Fibroblast of lung (primary cell): ENCODE measurements at regions not wholly inside any gene's neighbourhood (a gene's known extent, or its start where the extent isn't known, plus 50 kb on each side); places are given as distances from the start of the nearest gene placed in this dataset.
"Not testable (repeated sequence)": the region's sequence is repeated elsewhere in the genome, so short reads cannot be mapped to it uniquely, and the experiment has no call there.

Experiments
- DNase-seq, 2 donors: peaks; one replicate each; pipeline versions ENCODE4 v3.0.0 to v3.0.0-alpha.2; 2010; ENCODE audit warnings: low read depth in 2 of 2
- H2AFZ ChIP-seq: 2 replicates; pipeline ENCODE4 v1.5.1; 2012; ENCODE audit warnings: low read length, control low read depth, inconsistent platforms
- H3K27ac ChIP-seq: 2 replicates; pipeline ENCODE4 v1.5.1; 2011; ENCODE audit warnings: low read length, control low read depth; ENCODE audit not compliant: insufficient read depth
- H3K27me3 ChIP-seq: 2 replicates; pipeline ENCODE4 v1.5.1; 2011; ENCODE audit warnings: mild to moderate bottlenecking, low read length; ENCODE audit not compliant: control insufficient read depth, insufficient read depth
- H3K36me3 ChIP-seq: 2 replicates; pipeline ENCODE4 v1.5.1; 2011; ENCODE audit warnings: low read length; ENCODE audit not compliant: control insufficient read depth, insufficient read depth
- H3K4me1 ChIP-seq: 2 replicates; pipeline ENCODE4 v1.5.1; 2011; ENCODE audit warnings: low read length; ENCODE audit not compliant: control insufficient read depth, insufficient read depth; ENCODE audit errors: extremely low read depth
- H3K4me2 ChIP-seq: 2 replicates; pipeline ENCODE4 v1.5.1; 2011; ENCODE audit warnings: low read length, control low read depth; ENCODE audit not compliant: insufficient read depth; ENCODE audit errors: extremely low read depth
- H3K4me3 ChIP-seq, 4 experiments: fragments of 200-600 bp in 1 of 4; sonication (generic) in 1 of 4; replicated peaks in 1 of 4; 2 replicates each; pipeline ENCODE4 v1.5.1; 2011 to 2016; ENCODE audit warnings: low read length in 4 of 4, low read depth in 3 of 4, mild to moderate bottlenecking in 3 of 4, control low read depth in 2 of 4, inconsistent platforms in 1 of 4, mixed read lengths in 1 of 4; ENCODE audit not compliant: insufficient read depth in 1 of 4; ENCODE audit errors: control extremely low read depth in 1 of 4
- H3K79me2 ChIP-seq: 2 replicates; pipeline ENCODE4 v1.5.1; 2012; ENCODE audit warnings: mild to moderate bottlenecking, low read length, inconsistent platforms; ENCODE audit not compliant: control insufficient read depth, insufficient read depth
- H3K9ac ChIP-seq: 2 replicates; pipeline ENCODE4 v1.5.1; 2011; ENCODE audit warnings: mild to moderate bottlenecking, low read length, control low read depth; ENCODE audit not compliant: insufficient read depth
- H3K9me3 ChIP-seq: 2 replicates; pipeline ENCODE4 v1.5.1; 2012; ENCODE audit warnings: low read depth, low read length; ENCODE audit not compliant: control insufficient read depth, insufficient read depth
- H4K20me1 ChIP-seq: 2 replicates; pipeline ENCODE4 v1.5.1; 2011; ENCODE audit warnings: low read length; ENCODE audit not compliant: control insufficient read depth, insufficient read depth; ENCODE audit errors: extremely low read depth
- EZH2 ChIP-seq: IDR thresholded peaks from 2 replicates; pipeline ENCODE4 v1.5.1; 2012; ENCODE audit warnings: low read length, control low read depth, mild to moderate bottlenecking; ENCODE audit errors: missing control alignments
- TF ChIP-seq, protein P1 (sequence below), 2 donors: IDR thresholded peaks in 1 of 2; conservative IDR thresholded peaks in 1 of 2; 1 replicate in 1 of 2; 2 replicates in 1 of 2; pipeline ENCODE4 v1.5.1; 2011 to 2012; ENCODE audit warnings: low read length in 2 of 2, control low read depth in 1 of 2, inconsistent platforms in 1 of 2, low read depth in 1 of 2, mild to moderate bottlenecking in 1 of 2

- no peak for TF ChIP-seq EZH2
- TF ChIP-seq, protein P1, sequence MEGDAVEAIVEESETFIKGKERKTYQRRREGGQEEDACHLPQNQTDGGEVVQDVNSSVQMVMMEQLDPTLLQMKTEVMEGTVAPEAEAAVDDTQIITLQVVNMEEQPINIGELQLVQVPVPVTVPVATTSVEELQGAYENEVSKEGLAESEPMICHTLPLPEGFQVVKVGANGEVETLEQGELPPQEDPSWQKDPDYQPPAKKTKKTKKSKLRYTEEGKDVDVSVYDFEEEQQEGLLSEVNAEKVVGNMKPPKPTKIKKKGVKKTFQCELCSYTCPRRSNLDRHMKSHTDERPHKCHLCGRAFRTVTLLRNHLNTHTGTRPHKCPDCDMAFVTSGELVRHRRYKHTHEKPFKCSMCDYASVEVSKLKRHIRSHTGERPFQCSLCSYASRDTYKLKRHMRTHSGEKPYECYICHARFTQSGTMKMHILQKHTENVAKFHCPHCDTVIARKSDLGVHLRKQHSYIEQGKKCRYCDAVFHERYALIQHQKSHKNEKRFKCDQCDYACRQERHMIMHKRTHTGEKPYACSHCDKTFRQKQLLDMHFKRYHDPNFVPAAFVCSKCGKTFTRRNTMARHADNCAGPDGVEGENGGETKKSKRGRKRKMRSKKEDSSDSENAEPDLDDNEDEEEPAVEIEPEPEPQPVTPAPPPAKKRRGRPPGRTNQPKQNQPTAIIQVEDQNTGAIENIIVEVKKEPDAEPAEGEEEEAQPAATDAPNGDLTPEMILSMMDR (conservative IDR thresholded peaks at IDR 0.05 in 1 of 2, IDR thresholded peaks at IDR 0.05 in 1 of 2; ENCODE audit: low read depth in 1 of 2, low read length in 2 of 2), result no peak
- Histone ChIP-seq H3K4me1 (no peaks in the 10 kb centered on the region), H3K27me3 (peaks cover 55% of the 10 kb centered on the region)
These were observed 66.1 kb upstream of the WNT4 start for GRCh38 chr1:22208973-22209378.

GRCh38 chr1:22210176-22210575, 67.3 kb upstream of the WNT4 start:
- Histone ChIP-seq H3K9me3 (no peaks in the 10 kb centered on the region), H2AFZ (no peak overlapping the region), H3K9ac (no peak overlapping the region), H3K4me1 (no peaks in the 10 kb centered on the region), H3K36me3 (no peaks in the 10 kb centered on the region), H3K27me3 (peaks cover 51% of the 10 kb centered on the region), H3K4me2 (no peak overlapping the region), H4K20me1 (no peaks in the 10 kb centered on the region), H3K4me3 (no peak overlapping the region), H3K27ac (no peak overlapping the region), H3K79me2 (no peaks in the 10 kb centered on the region)
- DNase-seq, result no peak
- TF ChIP-seq, protein P1 (conservative IDR thresholded peaks at IDR 0.05 in 1 of 2, IDR thresholded peaks at IDR 0.05 in 1 of 2; ENCODE audit: low read depth in 1 of 2, low read length in 2 of 2), result no peak
- TF ChIP-seq EZH2, result no peak

More at GRCh38 chr1:22208973-22209378, 66.1 kb upstream of the WNT4 start:
- Histone ChIP-seq H3K4me3 (no peak overlapping the region), H3K36me3 (no peaks in the 10 kb centered on the region), H3K79me2 (no peaks in the 10 kb centered on the region), H2AFZ (no peak overlapping the region), H3K9ac (no peak overlapping the region), H4K20me1 (no peaks in the 10 kb centered on the region), H3K9me3 (no peaks in the 10 kb centered on the region), H3K4me2 (no peak overlapping the region), H3K27ac (no peak overlapping the region)
- DNase-seq, result no peak

GRCh38 chr1:22210636-22211035, 67.7 kb upstream of the WNT4 start:
- Histone ChIP-seq H3K9ac (no peak overlapping the region), H3K9me3 (no peaks in the 10 kb centered on the region), H3K4me2 (no peak overlapping the region), H2AFZ (no peak overlapping the region), H3K27ac (no peak overlapping the region), H3K36me3 (no peaks in the 10 kb centered on the region), H4K20me1 (no peaks in the 10 kb centered on the region), H3K4me3 (no peak overlapping the region), H3K27me3 (peaks cover 48% of the 10 kb centered on the region), H3K4me1 (no peaks in the 10 kb centered on the region), H3K79me2 (no peaks in the 10 kb centered on the region)
- no peak for DNase-seq
- no peak for TF ChIP-seq EZH2
- TF ChIP-seq, protein P1 (conservative IDR thresholded peaks at IDR 0.05 in 1 of 2, IDR thresholded peaks at IDR 0.05 in 1 of 2; ENCODE audit: low read depth in 1 of 2, low read length in 2 of 2), result no peak

GRCh38 chr1:22211459-22211858, 68.6 kb upstream of the WNT4 start:
- H3K4me1 ChIP-seq, DNase-seq, H3K79me2 ChIP-seq, H3K9me3 ChIP-seq, H4K20me1 ChIP-seq, H3K36me3 ChIP-seq, H2AFZ ChIP-seq, H3K4me3 ChIP-seq, H3K4me2 ChIP-seq, H3K9ac ChIP-seq, H3K27ac ChIP-seq: not testable (repeated sequence)
- peaks cover 48% of the 10 kb centered on the region for H3K27me3 ChIP-seq
